ENCODE measurements at regions not wholly inside any gene's neighbourhood (a gene's known extent, or its start where the extent isn't known, plus 50 kb on each side); places are given as distances from the start of the nearest gene placed in this dataset.

DNA sequence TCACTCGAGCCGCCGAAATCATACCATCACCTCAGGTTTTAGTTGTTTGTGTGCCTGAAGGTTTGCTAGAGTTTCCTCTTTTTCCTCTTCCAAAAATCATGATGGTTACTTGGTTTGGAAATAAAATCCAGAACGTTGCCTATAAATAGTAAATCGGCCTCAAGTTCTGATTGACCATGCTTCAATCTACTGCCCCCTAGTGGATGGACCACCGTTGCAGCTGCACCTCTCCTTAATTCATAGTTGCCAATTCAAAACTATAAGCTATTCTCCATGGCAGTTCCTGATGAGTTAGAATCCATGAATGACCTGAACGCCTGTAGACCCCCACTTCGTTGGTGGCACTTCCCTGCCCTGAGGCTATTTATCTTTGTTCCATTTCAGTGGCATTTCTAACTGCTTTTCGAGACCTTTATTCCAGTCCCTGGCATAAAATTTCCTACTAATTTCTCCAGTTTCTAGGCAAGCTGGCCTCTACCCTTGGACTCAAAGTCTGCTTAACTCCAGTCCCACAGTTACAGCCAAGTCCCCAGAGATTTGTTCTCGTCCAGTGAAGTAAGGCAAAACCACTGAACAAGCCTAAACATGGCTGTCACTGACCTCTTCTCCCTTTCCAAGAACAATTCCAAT is 422.6 kb downstream of the EFNA5 start:
- 57% methylated on average over 10 of the region's 10 CpGs for WGBS (ENCODE audit: low lambda C conversion rate)
- no peaks in the 10 kb centered on the region for H3K36me3 ChIP-seq (replicated peaks in 1 of 2; ENCODE audit: control insufficient read depth in 1 of 2, insufficient read depth in 2 of 2, low read length in 1 of 2)
- ChIA-PET POLR2A (no interaction called here), CTCF (interaction anchor here (0.6 to 1.9 kb wide), 11 partner anchors 10 to 234 kb away, joined by 3 to 7 read pairs (median 3); no protein-coding TSS in a partner anchor)
- H3K9me2 ChIP-seq, result no peaks in the 10 kb centered on the region
- no peaks in the 10 kb centered on the region for H3K79me2 ChIP-seq (ENCODE audit: insufficient read depth)
- no peaks in the 10 kb centered on the region for H3F3A ChIP-seq (replicated peaks; ENCODE audit: insufficient read depth)
- peak overlapping the region in 1 of 2 experiments; percentile 40; a peak in 1 of 4 replicates for H3K4me3 ChIP-seq (ENCODE audit: low read depth in 2 of 2, low read length in 1 of 2)
- no peak overlapping the region for H3K4me2 ChIP-seq
- H3K9me3 ChIP-seq, result no peaks in the 10 kb centered on the region
- H3K27ac ChIP-seq (ENCODE audit: low read depth in 2 of 2, low read length in 1 of 2), result no peak overlapping the region
- no peak overlapping the region for H3K9ac ChIP-seq
- H2AFZ ChIP-seq (ENCODE audit: low read depth), result no peak overlapping the region
- no peak for TF ChIP-seq POLR2AphosphoS5 (IDR thresholded peaks at IDR 0.05; ENCODE audit: low read depth, low read length)
- TF ChIP-seq RAD21 (IDR thresholded peaks at IDR 0.05; ENCODE audit: low read length), result peak; percentile 72
- no peak for TF ChIP-seq FOXM1 (IDR thresholded peaks at IDR 0.05; ENCODE audit: low read depth)
- no peak for TF ChIP-seq ELF1 (IDR thresholded peaks at IDR 0.05)
- TF ChIP-seq SMC3 (IDR thresholded peaks at IDR 0.05; ENCODE audit: low read depth, low read length), result peak; percentile 63
- no peak for TF ChIP-seq CHD2 (IDR thresholded peaks at IDR 0.05; ENCODE audit: low read length, partially characterized antibody)
- no peak for TF ChIP-seq FOXJ3 (CRISPR knock-in tag; IDR thresholded peaks at IDR 0.05)
- TF ChIP-seq, protein P1, sequence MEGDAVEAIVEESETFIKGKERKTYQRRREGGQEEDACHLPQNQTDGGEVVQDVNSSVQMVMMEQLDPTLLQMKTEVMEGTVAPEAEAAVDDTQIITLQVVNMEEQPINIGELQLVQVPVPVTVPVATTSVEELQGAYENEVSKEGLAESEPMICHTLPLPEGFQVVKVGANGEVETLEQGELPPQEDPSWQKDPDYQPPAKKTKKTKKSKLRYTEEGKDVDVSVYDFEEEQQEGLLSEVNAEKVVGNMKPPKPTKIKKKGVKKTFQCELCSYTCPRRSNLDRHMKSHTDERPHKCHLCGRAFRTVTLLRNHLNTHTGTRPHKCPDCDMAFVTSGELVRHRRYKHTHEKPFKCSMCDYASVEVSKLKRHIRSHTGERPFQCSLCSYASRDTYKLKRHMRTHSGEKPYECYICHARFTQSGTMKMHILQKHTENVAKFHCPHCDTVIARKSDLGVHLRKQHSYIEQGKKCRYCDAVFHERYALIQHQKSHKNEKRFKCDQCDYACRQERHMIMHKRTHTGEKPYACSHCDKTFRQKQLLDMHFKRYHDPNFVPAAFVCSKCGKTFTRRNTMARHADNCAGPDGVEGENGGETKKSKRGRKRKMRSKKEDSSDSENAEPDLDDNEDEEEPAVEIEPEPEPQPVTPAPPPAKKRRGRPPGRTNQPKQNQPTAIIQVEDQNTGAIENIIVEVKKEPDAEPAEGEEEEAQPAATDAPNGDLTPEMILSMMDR (IDR thresholded peaks at IDR 0.05), result peak; percentile 80
- DNase-seq, result peak; percentile 40
- no peaks in the 10 kb centered on the region for H4K20me1 ChIP-seq (ENCODE audit: insufficient read depth)
- H3K27me3 ChIP-seq (ENCODE audit: insufficient read depth), result no peaks in the 10 kb centered on the region
- no peaks in the 10 kb centered on the region; a peak in 1 of 4 replicates for H3K4me1 ChIP-seq (ENCODE audit: control insufficient read depth in 1 of 2, insufficient read depth in 2 of 2, low read depth in 1 of 2, low read length in 1 of 2)

DNA sequence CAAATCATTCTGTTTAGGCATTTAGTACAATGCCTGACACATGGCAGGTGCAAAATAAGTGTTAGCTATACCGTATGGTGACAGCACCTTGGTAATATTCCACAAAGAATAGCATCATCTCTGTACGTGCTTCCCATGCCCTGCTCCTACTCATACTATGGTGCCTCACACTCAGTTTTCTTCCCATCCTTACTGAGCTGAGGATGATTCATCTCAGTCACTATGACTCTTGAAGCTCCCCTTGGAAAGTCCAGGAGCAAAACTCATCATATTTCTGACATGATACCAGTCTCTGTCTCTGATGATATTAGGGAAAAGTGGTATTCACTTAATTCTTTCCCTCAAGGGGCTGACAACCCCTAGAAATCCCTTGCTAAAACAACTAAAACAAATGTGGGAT is 423.3 kb downstream of the EFNA5 start:
- H3K4me2 ChIP-seq, result no peak overlapping the region
- no peak overlapping the region for H2AFZ ChIP-seq (ENCODE audit: low read depth)
- ChIA-PET CTCF (interaction anchor here (0.7 to 1.9 kb wide), 6 partner anchors 10 to 29 kb away, joined by 3 to 7 read pairs (median 4); no protein-coding TSS in a partner anchor), POLR2A (no interaction called here)
- 97% methylated on average over 2 of the region's 2 CpGs for WGBS (ENCODE audit: low lambda C conversion rate)
- no peaks in the 10 kb centered on the region for H3F3A ChIP-seq (replicated peaks; ENCODE audit: insufficient read depth)
- DNase-seq, result no peak
- no peaks in the 10 kb centered on the region for H3K4me1 ChIP-seq (ENCODE audit: control insufficient read depth in 1 of 2, insufficient read depth in 2 of 2, low read depth in 1 of 2, low read length in 1 of 2)
- H3K4me3 ChIP-seq (ENCODE audit: low read depth in 2 of 2, low read length in 1 of 2), result no peak overlapping the region
- no peak overlapping the region for H3K27ac ChIP-seq (ENCODE audit: low read depth in 2 of 2, low read length in 1 of 2)
- no peak for TF ChIP-seq FOXJ3 (CRISPR knock-in tag; IDR thresholded peaks at IDR 0.05)
- no peaks in the 10 kb centered on the region for H4K20me1 ChIP-seq (ENCODE audit: insufficient read depth)
- H3K9me3 ChIP-seq, result no peaks in the 10 kb centered on the region
- H3K27me3 ChIP-seq (ENCODE audit: insufficient read depth), result no peaks in the 10 kb centered on the region
- no peak overlapping the region for H3K9ac ChIP-seq
- H3K9me2 ChIP-seq, result no peaks in the 10 kb centered on the region
- no peaks in the 10 kb centered on the region for H3K36me3 ChIP-seq (replicated peaks in 1 of 2; ENCODE audit: control insufficient read depth in 1 of 2, insufficient read depth in 2 of 2, low read length in 1 of 2)
- H3K79me2 ChIP-seq (ENCODE audit: insufficient read depth), result no peaks in the 10 kb centered on the region

DNA sequence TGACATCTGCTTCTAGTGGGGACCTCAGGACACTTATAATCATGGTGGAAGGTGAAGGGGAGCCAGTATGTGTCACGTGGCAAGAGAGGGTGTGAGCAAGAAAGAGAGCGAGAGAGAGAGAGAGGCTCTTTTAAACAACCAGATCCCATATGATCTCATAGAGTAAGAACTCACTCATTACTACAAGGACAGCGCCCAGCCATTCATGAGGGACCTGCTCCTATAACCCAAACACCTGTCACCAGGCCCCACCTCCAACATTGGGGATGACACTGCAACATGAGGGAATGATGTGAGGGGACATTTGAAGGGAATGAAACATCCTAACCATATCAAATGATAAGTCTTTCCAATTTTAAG is 427.5 kb downstream of the EFNA5 start:
- Histone ChIP-seq H3K79me2 (ENCODE audit: insufficient read depth) (no peaks in the 10 kb centered on the region), H3K9me2 (no peaks in the 10 kb centered on the region), H2AFZ (ENCODE audit: low read depth) (no peak overlapping the region), H3K27ac (ENCODE audit: low read depth in 2 of 2, low read length in 1 of 2) (no peak overlapping the region), H3K27me3 (ENCODE audit: insufficient read depth) (no peaks in the 10 kb centered on the region), H3K9me3 (no peaks in the 10 kb centered on the region), H3F3A (replicated peaks; ENCODE audit: insufficient read depth) (no peaks in the 10 kb centered on the region), H3K4me1 (ENCODE audit: control insufficient read depth in 1 of 2, insufficient read depth in 2 of 2, low read depth in 1 of 2, low read length in 1 of 2) (no peaks in the 10 kb centered on the region), H4K20me1 (ENCODE audit: insufficient read depth) (no peaks in the 10 kb centered on the region), H3K36me3 (replicated peaks in 1 of 2; ENCODE audit: control insufficient read depth in 1 of 2, insufficient read depth in 2 of 2, low read length in 1 of 2) (no peaks in the 10 kb centered on the region), H3K4me2 (no peak overlapping the region), H3K4me3 (ENCODE audit: low read depth in 2 of 2, low read length in 1 of 2) (no peak overlapping the region), H3K9ac (no peak overlapping the region)
- TF ChIP-seq, protein P2, sequence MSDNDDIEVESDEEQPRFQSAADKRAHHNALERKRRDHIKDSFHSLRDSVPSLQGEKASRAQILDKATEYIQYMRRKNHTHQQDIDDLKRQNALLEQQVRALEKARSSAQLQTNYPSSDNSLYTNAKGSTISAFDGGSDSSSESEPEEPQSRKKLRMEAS (IDR thresholded peaks at IDR 0.05; ENCODE audit: low read depth), result no peak
- TF ChIP-seq TAF1 (IDR thresholded peaks at IDR 0.05; ENCODE audit: borderline replicate concordance, low read depth, low read length), result no peak
- TF ChIP-seq MXI1 (IDR thresholded peaks at IDR 0.05; ENCODE audit: low read depth, low read length), result no peak
- TF ChIP-seq TEAD4 (IDR thresholded peaks at IDR 0.05; ENCODE audit: borderline replicate concordance, insufficient read depth), result no peak
- no peak for TF ChIP-seq RXRA (IDR thresholded peaks at IDR 0.05; ENCODE audit: borderline replicate concordance, low read depth)
- ChIA-PET CTCF (no interaction called here), POLR2A (no interaction called here)
- WGBS (ENCODE audit: low lambda C conversion rate), result 69% methylated on average over 3 of the region's 3 CpGs
- no peak for DNase-seq
